ENCODE measurements at regions not wholly inside any gene's neighbourhood (a gene's known extent, or its start where the extent isn't known, plus 50 kb on each side); places are given as distances from the start of the nearest gene placed in this dataset.
"Not testable (repeated sequence)": the region's sequence is repeated elsewhere in the genome, so short reads cannot be mapped to it uniquely, and the experiment has no call there.

DNA sequence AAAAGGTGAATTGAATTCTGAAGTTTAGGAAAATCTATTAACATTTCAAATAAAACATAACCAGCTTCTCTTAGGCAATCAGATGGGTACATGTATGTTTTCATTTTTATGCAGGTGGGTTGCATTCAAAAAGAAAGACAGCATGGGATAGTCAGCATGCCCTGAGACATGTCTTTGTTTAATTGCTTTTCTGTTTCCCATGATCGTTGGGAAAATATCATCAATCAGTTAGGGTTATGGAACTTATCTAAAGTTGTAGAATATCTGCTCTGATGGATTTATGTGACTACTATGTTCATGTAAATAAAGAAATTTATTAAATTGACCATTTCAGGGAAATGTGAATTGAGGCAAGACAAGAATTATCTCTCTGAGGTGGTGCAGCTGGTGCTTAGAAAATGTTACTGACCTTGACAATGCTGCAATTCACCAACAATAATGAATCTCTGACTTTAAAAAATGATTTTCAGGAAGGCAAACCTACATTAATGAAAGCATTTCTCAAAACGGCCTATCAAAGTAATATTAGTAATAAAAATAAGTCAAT lies 112.7 kb downstream of the RFPL4B start:
- intact Hi-C loops (cut with micrococcal nuclease): no loop called here

DNA sequence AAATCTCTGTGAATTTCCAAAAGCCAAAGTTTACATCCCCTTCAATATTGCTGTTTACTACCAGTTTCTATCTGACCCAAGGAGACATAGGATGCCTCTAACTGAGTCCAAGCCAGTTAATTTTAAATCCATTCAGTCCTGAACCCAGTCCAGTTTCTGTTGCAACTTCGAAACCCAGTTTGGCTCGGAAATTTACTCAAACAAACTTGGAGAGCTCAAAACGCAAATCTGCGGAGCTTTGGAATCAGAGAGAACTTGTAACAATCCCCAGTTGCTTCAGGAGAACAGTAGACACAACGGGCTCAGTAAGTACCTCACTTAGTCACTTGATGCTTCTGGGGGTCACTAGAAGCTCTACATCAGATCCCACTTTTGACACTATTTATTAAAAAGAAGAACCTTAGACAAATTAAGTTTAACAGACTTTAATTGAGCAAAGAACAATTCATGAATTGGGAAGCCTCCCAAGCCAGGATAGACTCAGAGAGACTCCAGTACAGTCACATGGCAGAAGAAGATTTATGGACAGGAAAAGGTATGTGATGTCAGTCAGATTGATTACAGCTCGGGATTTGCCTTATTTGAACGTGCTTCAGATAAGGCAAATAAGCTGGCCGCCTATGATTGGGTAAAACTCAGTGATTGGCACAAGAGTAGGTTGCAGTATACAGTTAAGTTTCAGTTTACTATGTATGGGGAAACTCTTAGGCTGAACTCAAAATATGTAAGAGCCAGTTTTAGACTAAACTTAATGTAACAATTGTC lies 118.0 kb downstream of the RFPL4B start:
- intact Hi-C loops (cut with micrococcal nuclease): no loop called here

DNA sequence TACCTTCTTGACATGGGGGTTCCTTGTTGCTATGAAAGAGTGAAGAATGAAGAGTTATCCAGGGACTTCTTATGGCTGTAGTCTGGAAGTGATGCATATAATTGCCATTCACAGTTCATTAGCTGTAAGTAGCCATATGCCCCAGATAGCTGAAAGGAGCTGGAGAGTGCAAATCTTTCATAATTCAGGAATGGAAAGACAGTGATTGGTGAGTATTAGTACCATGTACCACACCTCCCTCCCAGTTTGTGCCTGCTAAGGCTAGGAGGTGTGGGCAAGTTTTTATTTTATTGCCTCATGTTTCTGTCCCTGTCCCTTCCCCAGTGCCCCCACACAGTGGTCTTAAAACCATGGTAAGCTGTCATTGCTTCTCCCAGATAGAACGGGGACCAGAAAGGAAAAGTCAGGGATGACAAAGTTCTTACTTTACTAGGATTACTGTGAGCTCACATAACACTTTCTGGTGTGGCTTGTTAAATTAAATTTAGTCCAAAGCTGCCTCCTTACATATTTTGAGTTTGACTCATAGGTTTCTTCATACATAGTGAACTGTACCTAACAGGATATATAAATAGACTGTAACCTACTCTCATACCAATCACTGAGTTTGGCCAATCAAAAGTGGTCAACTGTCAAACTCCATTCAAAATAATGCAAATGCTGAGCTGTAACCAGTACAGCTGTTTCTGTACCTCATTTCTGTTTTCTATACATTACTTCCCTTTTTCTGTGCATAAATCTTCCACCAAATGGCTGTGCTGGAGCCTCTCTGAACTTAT lies 119.4 kb downstream of the RFPL4B start:
- intact Hi-C loops (cut with micrococcal nuclease): no loop called here

DNA sequence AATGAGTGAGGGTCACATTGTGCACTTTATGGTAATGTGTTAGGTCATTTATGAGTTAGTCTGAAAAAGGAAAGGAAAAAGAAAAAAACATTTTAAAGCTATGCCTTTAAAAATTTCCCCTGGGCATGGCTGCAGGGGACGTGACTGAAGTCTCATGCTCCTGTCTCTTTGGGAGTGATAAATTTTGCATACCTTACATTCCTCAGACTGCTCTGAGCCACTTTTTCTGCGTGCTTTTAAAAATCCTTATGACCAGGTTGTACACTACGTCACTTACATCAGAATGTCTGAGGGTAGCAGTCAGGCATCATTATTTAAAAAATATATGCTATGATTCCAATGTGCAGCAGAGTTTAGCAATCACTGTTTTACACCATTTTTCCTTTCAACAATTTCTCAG lies 121.2 kb downstream of the RFPL4B start:
- intact Hi-C loops (cut with micrococcal nuclease): no loop called here

DNA sequence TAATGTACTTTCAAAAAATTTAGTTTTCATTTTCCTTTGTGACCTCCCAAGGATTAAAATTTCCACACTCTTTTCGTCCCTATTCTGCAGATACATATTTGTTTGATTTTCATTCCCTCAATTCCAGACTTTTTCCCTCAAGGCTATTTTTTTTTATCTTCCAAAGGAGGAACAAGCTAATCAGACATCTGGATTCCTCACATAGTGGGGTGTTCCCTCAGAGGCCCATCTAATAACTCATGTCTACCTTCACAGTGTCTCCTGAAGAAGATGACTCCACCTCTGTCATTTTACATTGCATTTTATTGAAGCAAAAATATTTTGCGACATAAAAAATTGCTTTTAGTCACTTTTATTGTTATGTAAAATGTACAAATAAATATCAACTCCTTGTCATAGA lies 122.2 kb downstream of the RFPL4B start:
- intact Hi-C loops (cut with micrococcal nuclease): no loop called here

DNA sequence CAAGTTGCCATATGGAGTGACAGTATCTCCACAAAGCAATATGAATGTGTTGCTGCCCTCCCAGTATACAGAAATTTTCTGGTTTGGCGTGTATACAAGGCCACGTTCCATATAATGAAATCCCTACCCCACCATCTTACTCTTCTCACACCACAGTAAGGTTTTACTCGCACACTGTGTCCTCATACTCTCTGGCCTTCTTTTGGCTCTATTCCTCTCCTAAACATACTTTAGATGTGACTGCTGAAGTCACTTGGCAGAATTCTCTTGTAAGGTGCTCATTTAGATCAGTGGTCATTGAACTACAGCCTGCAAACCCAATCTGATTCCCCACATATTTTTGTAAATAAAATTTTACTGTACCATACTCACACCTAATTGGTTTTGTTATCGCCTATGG lies 123.2 kb downstream of the RFPL4B start:
- intact Hi-C loops (cut with micrococcal nuclease): no loop called here

DNA sequence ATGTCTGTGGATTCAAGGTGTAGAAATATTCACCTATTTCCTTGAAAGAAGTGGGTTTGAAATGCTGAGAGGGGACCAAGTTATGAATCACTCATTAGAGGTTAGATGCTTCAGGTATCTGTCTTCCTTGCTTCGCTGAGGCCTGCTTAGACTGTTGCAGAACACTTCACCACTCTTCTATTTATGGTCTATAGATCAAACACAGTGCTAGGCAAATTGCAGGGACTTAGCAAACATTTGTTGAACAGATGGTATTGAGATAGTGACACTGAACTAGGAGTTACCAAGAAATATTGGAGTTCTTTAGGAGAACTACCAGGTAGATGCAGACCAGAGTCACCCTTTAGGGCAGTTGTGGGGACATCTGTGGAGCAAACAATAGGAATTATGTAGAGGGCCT lies 123.8 kb downstream of the RFPL4B start:
- intact Hi-C loops (cut with micrococcal nuclease): no loop called here

DNA sequence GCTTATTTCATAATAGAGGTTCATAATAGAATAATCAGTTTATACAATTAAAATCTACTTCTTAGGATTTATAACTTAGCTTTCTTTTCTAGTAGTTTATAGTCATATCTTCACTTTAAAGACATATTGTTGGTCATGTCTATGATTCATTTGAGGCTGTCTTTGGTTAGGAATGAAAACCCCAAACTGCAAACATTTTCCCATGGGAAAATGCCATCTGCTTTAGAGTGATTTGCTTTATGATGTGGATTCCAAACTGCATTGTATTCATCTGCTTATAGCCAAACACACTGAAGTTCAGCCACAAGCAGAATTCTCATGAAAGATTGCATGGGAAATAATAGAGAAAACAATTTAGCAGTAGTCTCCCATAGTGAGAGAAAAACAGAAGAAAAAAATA lies 128.0 kb downstream of the RFPL4B start:
- intact Hi-C loops (cut with micrococcal nuclease): no loop called here

DNA sequence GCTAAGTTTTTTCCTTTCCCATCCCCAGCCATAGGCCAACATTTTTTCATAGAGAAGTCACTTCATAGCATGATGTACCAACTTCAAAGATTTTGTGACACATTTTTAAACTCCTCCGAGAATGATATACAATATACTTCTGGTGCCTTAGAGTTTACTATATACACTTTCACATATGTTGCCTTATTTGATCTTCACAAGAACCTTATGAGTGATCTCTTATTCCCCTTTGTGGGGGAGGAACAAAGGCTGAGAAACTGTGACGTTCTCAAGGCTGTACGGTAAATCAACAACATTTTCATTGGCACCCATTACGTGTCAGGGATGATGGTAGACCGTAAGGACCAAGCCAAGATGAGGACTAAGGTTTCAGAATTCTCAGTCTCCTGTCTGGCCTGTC lies 130.0 kb downstream of the RFPL4B start:
- intact Hi-C loops (cut with micrococcal nuclease): no loop called here

DNA sequence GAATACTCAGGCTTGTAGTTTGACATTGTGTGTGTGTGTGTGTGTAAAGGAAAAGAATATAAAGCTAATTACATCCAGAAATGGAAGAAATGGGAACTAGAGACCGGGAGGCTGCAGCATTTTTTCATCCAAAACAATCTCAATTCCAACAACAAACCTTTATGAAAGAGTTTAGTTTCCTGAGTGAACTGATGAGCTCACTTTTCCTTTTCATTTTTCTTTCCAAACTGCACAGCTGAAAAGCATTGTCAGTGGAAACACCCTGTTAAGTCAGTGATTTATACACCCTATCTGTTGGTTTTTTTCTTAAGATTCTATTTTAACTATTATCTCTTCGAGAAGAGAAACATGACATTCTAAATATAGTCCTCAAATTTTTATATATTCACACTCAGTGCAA lies 130.9 kb downstream of the RFPL4B start:
- intact Hi-C loops (cut with micrococcal nuclease): no loop called here

DNA sequence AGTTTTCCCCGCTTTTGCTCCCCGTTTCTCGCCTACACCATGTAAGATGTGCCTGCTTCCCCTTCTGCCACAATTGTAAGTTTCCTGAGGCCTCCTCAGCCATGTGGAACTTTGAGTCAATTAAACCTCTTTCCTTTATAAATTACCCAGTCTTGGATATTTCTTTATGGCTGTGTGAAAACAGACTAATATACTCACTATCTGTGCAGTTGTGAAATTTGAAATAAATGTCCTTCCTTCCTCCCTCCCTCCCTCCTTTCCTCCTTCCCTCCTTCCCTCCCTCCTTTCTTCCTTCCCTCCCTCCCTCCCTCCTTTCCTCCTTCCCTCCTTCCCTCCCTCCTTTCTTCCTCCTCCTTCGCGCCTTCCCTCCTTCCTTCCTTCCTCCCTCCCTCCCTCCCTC lies 132.8 kb downstream of the RFPL4B start:
- intact Hi-C loops (cut with micrococcal nuclease): not testable (repeated sequence)

DNA sequence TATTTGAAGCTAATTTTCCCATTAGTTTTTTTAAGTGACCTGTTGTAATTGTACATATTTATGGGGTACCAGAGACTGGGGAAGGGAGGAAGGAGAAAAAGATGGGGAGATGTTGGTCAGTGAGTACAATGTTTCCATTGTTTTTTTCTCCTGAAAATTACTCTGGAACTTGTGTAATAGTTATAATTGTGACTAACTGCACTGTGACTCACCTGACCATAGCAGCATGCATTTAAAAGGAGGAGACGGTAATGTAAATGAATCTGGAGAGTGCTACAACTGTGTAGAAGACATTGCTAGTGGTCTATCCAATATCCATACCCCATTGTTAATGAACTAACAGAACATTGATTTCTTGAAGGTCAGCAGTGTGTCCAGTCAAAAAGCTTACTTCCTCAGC lies 133.4 kb downstream of the RFPL4B start:
- intact Hi-C loops (cut with micrococcal nuclease): no loop called here

DNA sequence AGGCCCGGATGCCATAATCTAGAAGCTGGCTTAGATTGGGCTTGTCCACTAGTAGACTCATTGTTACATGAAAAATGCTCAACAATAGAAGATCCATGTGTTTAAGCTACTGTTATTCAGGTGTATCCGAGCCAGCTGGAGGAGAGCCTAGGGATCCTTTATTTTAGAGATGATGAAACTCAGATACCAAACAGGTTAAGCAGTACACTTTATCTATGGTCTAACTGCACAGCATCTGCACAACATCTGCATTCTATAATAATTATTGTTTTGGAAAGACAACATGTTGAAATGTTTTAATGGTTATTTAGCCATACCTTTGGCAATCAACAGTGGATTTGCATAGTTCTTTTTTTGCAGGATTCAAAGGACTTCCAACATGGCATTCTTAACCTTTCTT lies 134.1 kb downstream of the RFPL4B start:
- intact Hi-C loops (cut with micrococcal nuclease): no loop called here

DNA sequence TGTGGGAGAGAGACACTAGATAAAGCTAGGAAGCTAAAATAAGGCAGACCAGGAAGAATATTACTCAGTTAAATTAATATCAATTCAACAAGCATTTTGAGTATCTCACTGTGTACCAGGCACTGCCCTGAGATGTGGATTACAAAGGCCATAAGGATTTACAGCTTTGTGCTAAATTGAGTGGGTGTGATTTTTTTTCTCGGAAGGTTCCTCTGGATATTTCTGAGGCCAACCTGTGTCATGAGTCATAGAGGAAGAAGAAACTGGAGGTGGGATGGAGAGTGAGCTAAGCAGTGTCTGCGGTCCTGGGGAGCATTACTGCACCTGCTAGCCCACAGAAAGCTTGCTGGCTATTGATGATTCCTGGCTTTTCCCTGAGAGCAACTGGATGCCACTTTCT lies 135.2 kb downstream of the RFPL4B start:
- intact Hi-C loops (cut with micrococcal nuclease): no loop called here

DNA sequence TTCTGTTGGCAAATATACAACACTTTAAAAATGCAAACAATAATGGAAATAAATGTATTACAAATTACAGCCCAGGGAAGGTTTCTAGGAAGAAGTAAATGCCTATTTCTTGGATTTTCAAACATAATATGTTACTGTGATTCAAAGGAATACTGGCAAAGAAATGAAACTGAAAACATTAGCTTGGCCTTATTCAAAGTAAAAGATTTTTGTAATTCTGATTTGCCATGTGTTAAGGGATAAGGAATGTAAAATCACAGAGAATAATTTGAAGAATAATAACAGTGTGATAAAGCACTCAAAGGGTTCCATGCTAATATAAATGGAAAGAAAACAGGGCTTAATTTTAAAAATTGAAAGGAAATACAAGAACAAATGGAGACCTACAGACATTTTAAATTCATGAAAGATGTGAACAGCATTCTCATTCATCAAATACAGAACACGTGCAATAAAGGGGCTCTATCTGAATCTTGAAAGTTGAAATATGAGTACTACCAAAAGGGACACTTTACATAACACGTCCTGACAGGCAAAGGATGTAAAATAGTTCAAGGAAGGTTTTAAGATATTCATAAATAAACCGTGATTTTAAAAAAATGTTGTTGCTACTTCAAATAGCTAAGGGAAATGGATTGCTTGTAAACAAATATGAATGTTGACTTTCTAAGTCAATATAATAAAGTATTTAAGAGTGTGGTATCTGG lies 138.1 kb downstream of the RFPL4B start:
- intact Hi-C loops (cut with micrococcal nuclease): no loop called here

DNA sequence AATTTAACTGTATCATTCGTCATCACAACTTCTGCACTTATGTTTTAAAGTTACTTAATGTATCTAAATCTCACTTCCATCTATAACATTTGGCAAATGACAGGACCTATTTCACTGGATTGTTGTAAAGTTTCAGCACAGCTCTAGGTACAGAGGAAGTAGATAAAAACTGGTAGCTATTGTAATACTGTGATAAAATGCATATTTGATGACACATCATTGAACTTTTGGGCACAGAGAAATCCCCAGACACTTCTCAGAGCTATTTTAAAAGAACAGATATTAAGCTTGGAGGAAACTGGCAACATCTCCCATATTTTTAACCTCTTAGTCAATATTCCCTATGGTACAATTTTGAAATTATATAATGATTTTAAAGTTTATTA lies 138.7 kb downstream of the RFPL4B start:
- intact Hi-C loops (cut with micrococcal nuclease): no loop called here

DNA sequence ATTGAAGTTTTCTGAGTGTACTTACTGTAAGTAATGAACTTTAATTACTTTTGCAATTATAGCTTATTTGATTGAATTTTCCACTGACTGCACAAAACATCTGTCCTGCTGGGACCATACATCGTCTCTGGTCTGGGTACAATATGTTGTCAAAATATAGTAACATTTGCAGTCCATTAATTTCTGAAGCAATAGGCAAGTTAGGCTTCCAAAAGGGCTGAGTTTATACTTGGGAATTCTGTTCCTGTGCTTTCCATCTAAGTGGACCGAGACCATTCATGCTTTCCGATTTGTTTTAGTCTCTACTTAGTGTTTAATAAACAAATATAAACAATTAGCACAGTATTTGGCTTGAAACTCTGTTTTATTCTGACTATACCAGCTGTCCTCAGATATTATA lies 139.3 kb downstream of the RFPL4B start:
- intact Hi-C loops (cut with micrococcal nuclease): no loop called here

DNA sequence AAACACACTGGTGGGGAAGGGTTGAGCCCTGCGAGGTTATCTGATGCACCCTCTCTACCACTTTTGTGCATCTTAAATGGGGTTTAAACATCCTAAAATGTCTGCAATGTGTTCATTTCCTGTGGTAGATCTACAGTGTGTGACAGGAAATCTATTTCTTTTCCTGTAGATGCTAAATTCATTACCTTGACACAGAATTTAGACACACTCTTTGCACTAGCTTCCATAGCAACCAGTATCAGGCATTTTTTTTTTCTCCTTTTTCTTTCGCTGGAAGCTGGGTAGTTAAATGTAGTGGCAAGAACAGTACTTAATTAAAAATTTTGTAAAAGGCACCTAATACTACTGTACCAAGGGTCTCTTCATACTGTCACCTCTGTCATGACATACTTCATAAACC lies 141.1 kb downstream of the RFPL4B start:
- intact Hi-C loops (cut with micrococcal nuclease): no loop called here

DNA sequence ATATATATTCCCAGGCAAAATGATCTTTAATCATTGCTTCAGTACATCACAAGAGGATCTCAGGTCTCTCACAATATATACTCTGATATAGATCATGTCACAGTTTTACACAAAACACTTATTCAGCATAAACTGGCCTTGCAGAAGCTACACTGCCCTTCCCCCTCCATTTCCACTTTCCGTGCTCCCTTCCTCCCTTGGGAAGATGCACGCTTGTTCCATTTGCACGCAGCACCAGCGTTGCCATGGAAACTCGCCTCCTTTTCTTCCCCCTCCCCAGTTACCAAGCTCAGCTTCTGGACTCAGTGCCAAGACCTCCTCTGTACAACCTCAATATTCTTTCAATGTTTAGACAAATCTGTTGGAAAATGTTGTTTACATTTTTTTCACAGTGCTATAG lies 154.6 kb downstream of the RFPL4B start:
- intact Hi-C loops (cut with micrococcal nuclease): no loop called here

DNA sequence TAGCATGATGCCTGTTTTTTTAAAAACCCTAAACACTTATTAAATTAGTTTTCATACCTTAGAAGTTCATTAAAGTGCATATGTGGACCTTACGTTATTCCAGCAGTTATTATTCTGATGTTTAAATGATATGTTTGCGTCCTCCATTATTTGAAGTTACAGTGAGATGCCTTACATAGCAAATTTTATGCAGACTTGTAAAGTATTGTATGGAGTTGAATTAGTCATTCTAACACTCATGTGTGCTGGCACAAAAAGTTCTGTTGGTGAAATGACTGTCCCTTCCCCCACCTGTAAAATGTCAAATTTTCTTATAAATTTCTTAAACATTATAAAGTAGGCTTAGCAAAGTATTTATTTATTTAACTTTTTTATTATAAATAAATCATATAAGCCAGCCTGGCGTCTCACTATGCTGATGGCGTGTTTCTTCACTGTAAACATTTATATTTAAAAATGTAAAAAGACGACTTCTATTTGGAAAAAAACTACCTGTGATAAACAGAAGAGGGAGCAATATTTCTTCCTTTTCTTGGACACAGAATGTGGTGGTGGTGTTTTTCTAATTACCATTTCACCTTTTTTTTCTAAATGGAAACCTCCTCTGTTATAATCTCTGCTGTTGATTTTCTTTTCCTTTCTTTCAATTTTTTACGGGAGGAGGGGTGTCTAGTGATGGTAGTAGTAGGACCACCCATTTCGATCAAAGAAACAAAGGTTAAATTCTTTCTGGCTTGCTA lies 155.4 kb downstream of the RFPL4B start:
- intact Hi-C loops (cut with micrococcal nuclease): no loop called here

DNA sequence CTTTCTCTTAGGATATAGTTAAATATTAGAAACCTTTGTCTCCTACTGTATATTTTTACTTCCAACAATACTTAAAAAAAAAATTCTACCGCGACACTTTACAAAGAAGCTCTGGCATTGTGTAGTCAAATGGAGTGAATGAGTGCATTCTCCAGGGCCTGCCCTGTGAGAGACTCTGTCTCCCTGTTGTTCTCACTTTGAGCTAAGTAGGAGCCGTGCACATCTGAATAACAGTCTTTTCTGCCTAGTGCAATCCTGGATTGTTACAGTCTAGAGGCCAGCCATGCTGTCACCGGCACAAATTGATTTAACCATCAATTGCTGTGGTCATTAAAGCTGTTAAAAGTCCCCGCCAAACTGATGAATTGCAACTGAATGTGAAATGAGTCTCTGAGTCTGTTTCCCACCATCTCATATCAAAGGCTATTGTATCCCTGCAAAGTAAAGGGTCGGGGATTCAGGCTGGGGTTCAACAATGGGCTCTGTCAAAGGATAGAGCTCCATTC lies 156.0 kb downstream of the RFPL4B start:
- intact Hi-C loops (cut with micrococcal nuclease): no loop called here

Measured in T-helper 2 cell treated with Interferon-gamma antibody and Interleukin-4, amounts not matched to agents 100 ng/mL and 5 ng/mL, for 36 hours (primary cell).